ENCODE measurements at regions not wholly inside any gene's neighbourhood (a gene's known extent, or its start where the extent isn't known, plus 50 kb on each side); places are given as distances from the start of the nearest gene placed in this dataset.

- no peak for DNase-seq (ENCODE audit: low read depth, low spot score)
- no peaks in the 10 kb centered on the region for H4K20me1 ChIP-seq (ENCODE audit: control insufficient read depth, extremely low read depth, insufficient read depth, low read length)
- H3K27me3 ChIP-seq (ENCODE audit: control insufficient read depth, extremely low read depth, insufficient read depth, low read length) = no peaks in the 10 kb centered on the region
- no peaks in the 10 kb centered on the region for H3K9me3 ChIP-seq (ENCODE audit: control insufficient read depth, low read depth, low read length)
- H3K9me1 ChIP-seq (ENCODE audit: control insufficient read depth, extremely low read depth, insufficient read depth, low read length) = no peaks in the 10 kb centered on the region
- TF ChIP-seq EZH2 (IDR thresholded peaks at IDR 0.05; ENCODE audit: low read length) = no peak
- TF ChIP-seq, protein P1, sequence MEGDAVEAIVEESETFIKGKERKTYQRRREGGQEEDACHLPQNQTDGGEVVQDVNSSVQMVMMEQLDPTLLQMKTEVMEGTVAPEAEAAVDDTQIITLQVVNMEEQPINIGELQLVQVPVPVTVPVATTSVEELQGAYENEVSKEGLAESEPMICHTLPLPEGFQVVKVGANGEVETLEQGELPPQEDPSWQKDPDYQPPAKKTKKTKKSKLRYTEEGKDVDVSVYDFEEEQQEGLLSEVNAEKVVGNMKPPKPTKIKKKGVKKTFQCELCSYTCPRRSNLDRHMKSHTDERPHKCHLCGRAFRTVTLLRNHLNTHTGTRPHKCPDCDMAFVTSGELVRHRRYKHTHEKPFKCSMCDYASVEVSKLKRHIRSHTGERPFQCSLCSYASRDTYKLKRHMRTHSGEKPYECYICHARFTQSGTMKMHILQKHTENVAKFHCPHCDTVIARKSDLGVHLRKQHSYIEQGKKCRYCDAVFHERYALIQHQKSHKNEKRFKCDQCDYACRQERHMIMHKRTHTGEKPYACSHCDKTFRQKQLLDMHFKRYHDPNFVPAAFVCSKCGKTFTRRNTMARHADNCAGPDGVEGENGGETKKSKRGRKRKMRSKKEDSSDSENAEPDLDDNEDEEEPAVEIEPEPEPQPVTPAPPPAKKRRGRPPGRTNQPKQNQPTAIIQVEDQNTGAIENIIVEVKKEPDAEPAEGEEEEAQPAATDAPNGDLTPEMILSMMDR (optimal IDR thresholded peaks at IDR 0.05 in 1 of 3, IDR thresholded peaks at IDR 0.05 in 1 of 3, conservative IDR thresholded peaks at IDR 0.05 in 1 of 3; ENCODE audit: extremely low read depth in 1 of 3, insufficient read depth in 2 of 3, low read length in 3 of 3) = no peak
- H2AFZ ChIP-seq (ENCODE audit: control insufficient read depth, low read length) = no peak overlapping the region
- no peak overlapping the region for H3K4me2 ChIP-seq (ENCODE audit: control insufficient read depth, extremely low read depth, insufficient read depth, low read depth, low read length)
- dilution Hi-C loops (cut with MboI; ENCODE audit: extremely low pct_ligation_motif_present, low sequenced_read_pairs) = no loop called here
- H3K4me3 ChIP-seq (ENCODE audit: control insufficient read depth in 2 of 3, extremely low read depth in 1 of 3, insufficient read depth in 2 of 3, low read depth in 1 of 3, low read length in 3 of 3) = no peak overlapping the region
- FAIRE-seq = no peak
- no peak overlapping the region for H3K27ac ChIP-seq (ENCODE audit: control insufficient read depth, insufficient read depth, low read length)
- H3K79me2 ChIP-seq (ENCODE audit: control insufficient read depth, insufficient read depth, low read length) = no peaks in the 10 kb centered on the region
- H3K4me1 ChIP-seq (ENCODE audit: control insufficient read depth, extremely low read depth, insufficient read depth, low read length) = no peaks in the 10 kb centered on the region
- H3K9ac ChIP-seq (ENCODE audit: control insufficient read depth, extremely low read depth, insufficient read depth, low read length) = no peak overlapping the region
- H3K36me3 ChIP-seq (ENCODE audit: control insufficient read depth in 2 of 2, extremely low read depth in 1 of 2, insufficient read depth in 2 of 2, low read length in 2 of 2) = no peaks in the 10 kb centered on the region
These were observed 193.2 kb downstream of the IRS2 start for GRCh38 chr13:109593230-109593629.

- DNase-seq (ENCODE audit: low read depth, low spot score) (no peak), FAIRE-seq (no peak)
- H2AFZ ChIP-seq (ENCODE audit: control insufficient read depth, low read length) = no peak overlapping the region
- no peaks in the 10 kb centered on the region for H3K9me3 ChIP-seq (ENCODE audit: control insufficient read depth, low read depth, low read length)
- dilution Hi-C loops (cut with MboI; ENCODE audit: extremely low pct_ligation_motif_present, low sequenced_read_pairs) = no loop called here
- no peaks in the 10 kb centered on the region for H3K4me1 ChIP-seq (ENCODE audit: control insufficient read depth, extremely low read depth, insufficient read depth, low read length)
- H4K20me1 ChIP-seq (ENCODE audit: control insufficient read depth, extremely low read depth, insufficient read depth, low read length) = no peaks in the 10 kb centered on the region
- H3K27ac ChIP-seq (ENCODE audit: control insufficient read depth, insufficient read depth, low read length) = no peak overlapping the region
- no peak overlapping the region for H3K4me2 ChIP-seq (ENCODE audit: control insufficient read depth, extremely low read depth, insufficient read depth, low read depth, low read length)
- H3K79me2 ChIP-seq (ENCODE audit: control insufficient read depth, insufficient read depth, low read length) = no peaks in the 10 kb centered on the region
- H3K9ac ChIP-seq (ENCODE audit: control insufficient read depth, extremely low read depth, insufficient read depth, low read length) = no peak overlapping the region
- no peaks in the 10 kb centered on the region for H3K27me3 ChIP-seq (ENCODE audit: control insufficient read depth, extremely low read depth, insufficient read depth, low read length)
- no peaks in the 10 kb centered on the region for H3K36me3 ChIP-seq (ENCODE audit: control insufficient read depth in 2 of 2, extremely low read depth in 1 of 2, insufficient read depth in 2 of 2, low read length in 2 of 2)
- H3K9me1 ChIP-seq (ENCODE audit: control insufficient read depth, extremely low read depth, insufficient read depth, low read length) = no peaks in the 10 kb centered on the region
- H3K4me3 ChIP-seq (ENCODE audit: control insufficient read depth in 2 of 3, extremely low read depth in 1 of 3, insufficient read depth in 2 of 3, low read depth in 1 of 3, low read length in 3 of 3) = no peak overlapping the region
- TF ChIP-seq EZH2 (IDR thresholded peaks at IDR 0.05; ENCODE audit: low read length) = no peak
These were observed 193.6 kb downstream of the IRS2 start for GRCh38 chr13:109592770-109593169.

- H4K20me1 ChIP-seq (ENCODE audit: control insufficient read depth, extremely low read depth, insufficient read depth, low read length) = no peaks in the 10 kb centered on the region
- no peak overlapping the region for H3K4me3 ChIP-seq (ENCODE audit: control insufficient read depth in 2 of 3, extremely low read depth in 1 of 3, insufficient read depth in 2 of 3, low read depth in 1 of 3, low read length in 3 of 3)
- no peak overlapping the region for H3K9ac ChIP-seq (ENCODE audit: control insufficient read depth, extremely low read depth, insufficient read depth, low read length)
- DNase-seq (ENCODE audit: low read depth, low spot score) (no peak), FAIRE-seq (no peak)
- no peak overlapping the region for H3K27ac ChIP-seq (ENCODE audit: control insufficient read depth, insufficient read depth, low read length)
- H3K36me3 ChIP-seq (ENCODE audit: control insufficient read depth in 2 of 2, extremely low read depth in 1 of 2, insufficient read depth in 2 of 2, low read length in 2 of 2) = no peaks in the 10 kb centered on the region
- peaks cover 7% of the 10 kb centered on the region for H3K27me3 ChIP-seq (ENCODE audit: control insufficient read depth, extremely low read depth, insufficient read depth, low read length)
- dilution Hi-C loops (cut with MboI; ENCODE audit: extremely low pct_ligation_motif_present, low sequenced_read_pairs) = no loop called here
- no peaks in the 10 kb centered on the region for H3K9me3 ChIP-seq (ENCODE audit: control insufficient read depth, low read depth, low read length)
- no peaks in the 10 kb centered on the region for H3K79me2 ChIP-seq (ENCODE audit: control insufficient read depth, insufficient read depth, low read length)
- H2AFZ ChIP-seq (ENCODE audit: control insufficient read depth, low read length) = no peak overlapping the region
- H3K4me1 ChIP-seq (ENCODE audit: control insufficient read depth, extremely low read depth, insufficient read depth, low read length) = no peaks in the 10 kb centered on the region
- TF ChIP-seq EZH2 (IDR thresholded peaks at IDR 0.05; ENCODE audit: low read length) = no peak
- TF ChIP-seq, protein P1 (optimal IDR thresholded peaks at IDR 0.05 in 1 of 3, IDR thresholded peaks at IDR 0.05 in 1 of 3, conservative IDR thresholded peaks at IDR 0.05 in 1 of 3; ENCODE audit: extremely low read depth in 1 of 3, insufficient read depth in 2 of 3, low read length in 3 of 3) = no peak
- H3K9me1 ChIP-seq (ENCODE audit: control insufficient read depth, extremely low read depth, insufficient read depth, low read length) = no peaks in the 10 kb centered on the region
- no peak overlapping the region for H3K4me2 ChIP-seq (ENCODE audit: control insufficient read depth, extremely low read depth, insufficient read depth, low read depth, low read length)
These were observed 198.7 kb downstream of the IRS2 start for GRCh38 chr13:109587689-109588088.
